Muscle of arm (tissue), 1 donor: ENCODE measurements at regions not wholly inside any gene's neighbourhood (a gene's known extent, or its start where the extent isn't known, plus 50 kb on each side); places are given as distances from the start of the nearest gene placed in this dataset.
"Not testable (repeated sequence)": the region's sequence is repeated elsewhere in the genome, so short reads cannot be mapped to it uniquely, and the experiment has no call there.

Experiments
- DNase-seq: peaks from one replicate; pipeline ENCODE4 v3.0.0-alpha.2; 2013

- no peak for DNase-seq
Observed at GRCh38 chr3:159371961-159372360, 570.1 kb downstream of the MFSD1 start.

DNA sequence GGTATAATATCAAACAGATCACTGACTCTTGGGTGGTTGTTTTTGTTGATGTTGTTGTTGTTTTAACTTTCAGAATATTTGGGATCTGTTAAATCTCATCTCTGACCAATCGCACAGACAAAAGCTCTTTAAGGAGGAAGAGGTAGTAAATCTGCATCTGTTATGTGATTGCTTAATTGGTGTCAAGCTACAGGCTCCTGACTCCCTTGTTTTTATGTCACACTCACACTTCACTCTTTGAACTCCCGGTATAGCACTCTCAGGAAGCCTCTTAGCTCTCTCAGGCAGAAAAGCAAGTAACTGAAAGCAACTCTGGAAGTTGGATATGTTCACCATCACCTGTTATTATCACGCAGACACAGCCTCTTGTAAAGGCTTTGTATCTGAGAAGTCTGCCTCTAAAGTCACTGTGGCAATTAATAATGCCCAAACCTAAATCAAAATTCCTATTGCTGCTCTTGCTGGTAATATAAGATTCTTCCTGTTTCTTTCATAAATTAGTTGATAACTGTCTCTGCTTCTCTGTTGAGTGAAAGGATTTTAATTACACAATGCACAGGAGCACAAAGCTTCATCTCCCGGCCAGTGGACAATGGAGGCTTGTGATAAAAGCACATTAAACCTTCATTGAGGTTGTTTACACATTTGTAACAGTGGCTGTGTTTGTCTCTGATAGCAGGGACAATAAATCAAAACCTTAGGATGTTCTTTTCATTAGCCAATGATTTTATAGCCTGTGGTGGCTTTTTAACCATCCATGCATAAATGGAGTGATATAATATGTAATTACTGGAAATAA lies 576.7 kb downstream of the MFSD1 start:
- DNase-seq: no peak

- DNase-seq: no peak
Observed at GRCh38 chr3:159380891-159381290, 579.0 kb downstream of the MFSD1 start.

DNA sequence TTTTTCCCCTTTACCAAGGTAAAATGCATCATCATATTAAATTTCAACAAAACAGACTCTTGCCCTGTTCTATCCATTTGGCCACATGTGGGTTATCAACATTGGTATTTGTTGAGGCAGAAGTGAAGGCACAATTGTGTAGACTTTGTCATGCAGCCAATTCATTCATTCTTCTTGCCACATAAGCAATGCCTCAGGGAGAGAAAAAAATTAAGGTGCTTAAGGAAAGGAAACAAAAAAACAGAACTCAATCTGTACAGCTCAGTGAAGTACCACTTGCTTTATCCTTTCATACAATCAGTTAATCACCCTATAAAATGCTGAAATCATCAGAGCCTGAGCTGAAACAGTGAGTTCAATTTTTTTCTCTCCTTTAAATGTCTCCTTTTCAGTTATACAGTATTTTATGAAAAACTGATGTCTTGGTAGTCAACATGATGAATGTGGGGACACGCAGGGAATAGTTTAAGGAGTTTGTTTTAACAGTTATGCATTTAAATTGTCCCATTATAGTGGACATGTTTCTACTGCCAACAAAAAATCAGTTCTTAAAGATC lies 588.9 kb downstream of the MFSD1 start:
- DNase-seq: no peak

DNA sequence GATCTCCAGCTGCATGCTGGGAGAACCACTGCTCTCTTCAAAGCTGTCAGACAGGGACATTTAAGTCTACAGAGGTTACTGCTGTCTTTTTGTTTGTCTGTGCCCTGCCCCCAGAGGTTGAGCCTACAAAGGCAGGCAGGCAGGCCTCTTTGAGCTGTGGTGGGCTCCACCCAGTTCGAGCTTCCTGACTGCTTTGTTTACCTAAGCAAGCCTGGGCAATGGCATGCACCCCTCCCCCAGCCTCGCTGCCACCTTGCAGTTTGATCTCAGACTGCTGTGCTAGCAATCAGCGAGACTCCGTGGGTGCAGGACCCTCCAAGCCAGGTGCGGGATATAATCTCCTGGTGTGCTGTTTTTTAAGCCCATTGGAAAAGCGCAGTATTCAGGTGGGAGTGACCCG lies 591.0 kb upstream of the IL12A start:
- DNase-seq: not testable (repeated sequence)

DNA sequence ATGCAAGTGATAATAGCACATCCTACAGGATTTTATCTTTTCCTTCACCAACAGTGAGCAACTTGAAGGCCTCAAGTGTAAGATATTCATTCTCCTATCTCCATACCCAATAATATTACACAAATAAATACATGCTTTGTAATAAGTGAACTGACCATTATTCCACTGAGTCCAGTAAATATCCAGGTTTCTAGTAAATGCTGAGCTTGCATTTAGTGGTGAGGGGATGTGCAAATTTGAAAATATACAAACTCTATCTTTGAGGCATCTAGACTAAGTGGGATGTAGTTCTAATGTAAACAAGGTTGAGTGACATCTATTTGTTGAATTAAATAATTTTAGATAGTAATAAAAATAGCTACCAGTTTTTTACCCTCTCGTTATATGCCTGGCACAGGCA lies 587.6 kb upstream of the IL12A start:
- no peak for DNase-seq

DNA sequence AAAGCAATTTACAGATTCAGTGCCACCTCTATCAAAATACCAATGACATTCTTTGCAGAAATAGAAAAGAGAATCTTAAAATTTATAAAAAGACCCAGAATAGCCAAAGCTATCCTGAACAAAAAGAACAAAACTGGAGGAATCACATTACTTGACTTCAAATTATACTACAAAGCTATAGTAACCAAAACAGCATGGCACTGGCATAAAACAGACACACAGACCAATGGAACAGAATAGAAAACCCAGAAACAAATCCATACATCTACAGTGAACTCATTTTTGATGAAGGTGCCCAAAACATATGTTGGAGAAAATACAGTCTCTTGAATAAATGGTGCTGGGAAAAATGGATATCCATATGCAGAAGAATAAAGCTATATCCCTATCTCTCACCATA lies 578.9 kb upstream of the IL12A start:
- not testable (repeated sequence) for DNase-seq

GRCh38 chr3:159413319-159413718 lies 575.3 kb upstream of the IL12A start:
- no peak for DNase-seq

GRCh38 chr3:159416856-159417255 lies 571.8 kb upstream of the IL12A start:
- peak; percentile 36 for DNase-seq

GRCh38 chr3:159417761-159418160 lies 570.9 kb upstream of the IL12A start:
- DNase-seq: no peak

GRCh38 chr3:159418571-159419526 lies 569.8 kb upstream of the IL12A start:
- no peak for DNase-seq

GRCh38 chr3:159429702-159430101 lies 558.9 kb upstream of the IL12A start:
- DNase-seq: no peak

- DNase-seq: no peak
Observed at GRCh38 chr3:159432682-159433340, 555.8 kb upstream of the IL12A start.

DNA sequence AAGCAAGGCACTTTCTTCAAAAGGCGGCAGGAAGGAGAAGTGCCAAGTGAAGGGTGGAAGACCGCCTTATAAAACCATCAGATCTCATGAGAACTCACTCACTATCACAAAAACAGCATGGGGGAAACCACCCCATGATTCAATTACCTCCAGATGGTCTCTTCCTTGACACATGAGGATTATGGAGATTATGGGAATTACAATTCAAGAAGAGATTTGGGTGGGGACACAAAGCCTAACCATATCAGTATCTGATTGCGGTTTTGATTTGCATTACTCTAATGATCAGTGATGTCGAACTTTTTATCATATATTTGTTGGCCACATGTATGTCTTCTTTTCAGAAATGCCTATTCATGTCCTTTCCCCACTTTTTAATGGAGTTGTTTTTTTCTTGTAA lies 549.3 kb upstream of the IL12A start:
- no peak for DNase-seq

GRCh38 chr3:159441279-159441678 lies 547.4 kb upstream of the IL12A start:
- DNase-seq: no peak

- DNase-seq: no peak
Observed at GRCh38 chr3:159443266-159443665, 545.4 kb upstream of the IL12A start.

GRCh38 chr3:159447841-159448240 lies 540.8 kb upstream of the IL12A start:
- no peak for DNase-seq

GRCh38 chr3:159448902-159449301 lies 539.7 kb upstream of the IL12A start:
- no peak for DNase-seq

DNA sequence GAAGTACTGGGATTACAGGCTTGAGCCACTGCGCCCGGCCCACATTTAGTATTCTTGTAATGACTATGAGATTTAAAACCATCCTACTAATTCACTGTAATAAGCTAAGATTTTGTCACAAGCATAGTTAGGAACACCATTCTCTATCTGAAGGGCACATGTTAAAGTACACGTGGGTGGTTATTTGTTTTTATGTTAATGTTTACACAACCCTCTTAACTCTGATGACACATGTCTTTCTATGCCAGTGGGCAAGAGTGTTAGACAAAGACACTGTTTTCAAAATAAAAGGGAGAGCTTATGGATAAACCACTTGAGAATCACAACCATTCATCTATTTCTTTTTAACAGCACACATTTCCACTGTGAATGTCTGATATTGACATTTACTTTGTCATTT lies 537.6 kb upstream of the IL12A start:
- no peak for DNase-seq

- no peak for DNase-seq
Observed at GRCh38 chr3:159451482-159451881, 537.2 kb upstream of the IL12A start.

DNA sequence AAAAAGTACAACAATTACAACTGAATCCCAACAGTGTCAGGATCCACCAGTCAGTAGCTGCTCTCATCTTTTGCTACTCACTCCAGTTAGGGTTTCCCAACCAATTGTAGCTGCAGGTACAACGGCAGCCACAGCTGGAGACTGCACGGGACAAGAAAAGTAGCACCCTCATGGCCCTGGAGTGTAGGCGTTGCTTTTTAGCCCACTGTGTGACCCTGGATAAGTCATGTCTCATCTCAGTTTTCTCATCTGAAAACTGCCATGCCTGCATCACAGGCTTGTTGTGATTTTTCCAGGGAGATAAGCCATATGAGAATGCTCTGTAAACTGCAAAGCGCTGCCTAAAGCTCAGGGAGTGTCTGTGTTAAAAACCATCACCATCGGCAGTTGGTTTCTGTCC lies 535.6 kb upstream of the IL12A start:
- no peak for DNase-seq

GRCh38 chr3:159453945-159454344 lies 534.7 kb upstream of the IL12A start:
- DNase-seq: no peak
